Adrenal gland (tissue), 9 donors: ENCODE measurements at regions not wholly inside any gene's neighbourhood (a gene's known extent, or its start where the extent isn't known, plus 50 kb on each side); places are given as distances from the start of the nearest gene placed in this dataset.

Experiments
- DNase-seq, 7 donors: peaks; one replicate each; pipeline ENCODE4 v3.0.0-alpha.2; 2019 to 2020
- H3K27ac ChIP-seq, 5 donors: fragments of 200-600 bp; sonication (generic) in 4 of 5; 1 replicate in 3 of 5; 2 replicates in 2 of 5; pipeline versions ENCODE4 v1.5.1 to v1.8.0; 2016 to 2020; ENCODE audit warnings: mild to moderate bottlenecking in 1 of 5
- H3K27me3 ChIP-seq: fragments of 200-600 bp; 2 replicates; pipeline ENCODE4 v1.8.0; 2021
- H3K36me3 ChIP-seq, 2 donors: fragments of 200-600 bp; replicated peaks in 1 of 2; 1 replicate in 1 of 2; 2 replicates in 1 of 2; pipeline versions ENCODE4 v1.5.1 to v1.8.0; 2018 to 2022
- H3K4me1 ChIP-seq, 2 donors: fragments of 200-600 bp; replicated peaks in 1 of 2; 1 replicate in 1 of 2; 2 replicates in 1 of 2; pipeline versions ENCODE4 v1.5.1 to v1.8.0; 2018 to 2021
- H3K4me3 ChIP-seq, 4 donors: fragments of 200-600 bp; sonication (generic) in 3 of 4; one replicate each; pipeline ENCODE4 v1.5.1; 2016 to 2018
- H3K9me3 ChIP-seq, 3 donors: fragments of 200-600 bp; sonication (generic) in 1 of 3; replicated peaks in 1 of 3; 1 replicate in 2 of 3; 2 replicates in 1 of 3; pipeline versions ENCODE4 v1.5.1 to v1.8.0; 2016 to 2021
- CTCF ChIP-seq, 6 experiments: fragments of 450-650 bp in 4 of 6; fragments of 200-600 bp in 2 of 6; sonication (generic) in 1 of 6; IDR thresholded peaks; 1 replicate in 5 of 6; 2 replicates in 1 of 6; pipeline versions ENCODE4 v1.5.1 to v1.8.0; 2016 to 2021; ENCODE audit warnings: antibody characterized with exemption in 6 of 6, mild to moderate bottlenecking in 2 of 6, moderate library complexity in 1 of 6
- POLR2A ChIP-seq, 2 donors: fragments of 450-650 bp; IDR thresholded peaks; one replicate each; pipeline ENCODE4 v1.6.1; 2017; ENCODE audit warnings: antibody characterized with exemption in 2 of 2, mild to moderate bottlenecking in 2 of 2, moderate library complexity in 1 of 2
- WGBS, 4 donors: extraction: QIAGEN DNeasy Blood & Tissue Kit in 2 of 4; methylation state at CpG; one replicate each; pipeline versions ENCODE4 v1.1.5 to v1.1.7; 2013 to 2017; 5-methylcytosine and 5-hydroxymethylcytosine counted together
- intact Hi-C, 2 donors: fragments of 100-400 bp; cut with DNase I; formaldehyde crosslinking; loops; one replicate each; pipeline versions ENCODE4 v1.14.1 to v1.15.0; 2022 to 2023
- donor health status: healthy with polysubstance abuse.
- donor health status: Bipolar disorder and iron deficiency.
- donor health status: DM: yes; HTN: yes; CAD: no.
- donor health status: DM: no; HTN: no; CAD: no.
- donor health status: DM: no; HTN: no; CAD: no.

GRCh38 chr9:135399000-135399649, 80.5 kb upstream of the PPP1R26 start:
- H3K4me3 ChIP-seq, result no peak overlapping the region
- no peak overlapping the region for H3K27ac ChIP-seq
- H3K36me3 ChIP-seq, result no peaks in the 10 kb centered on the region
- no peaks in the 10 kb centered on the region for H3K9me3 ChIP-seq
- no peak for DNase-seq
- H3K27me3 ChIP-seq, result no peaks in the 10 kb centered on the region
- no peaks in the 10 kb centered on the region for H3K4me1 ChIP-seq
- TF ChIP-seq CTCF (IDR thresholded peaks at IDR 0.05), result no peak
- WGBS, 4 donors, result 71 to 77% (median 72%) methylated on average over 10 to 18 of the region's 18 CpGs
- intact Hi-C loops, result no loop called here

GRCh38 chr9:135400496-135400895, 79.1 kb upstream of the PPP1R26 start:
- no peak for DNase-seq
- no peaks in the 10 kb centered on the region for H3K9me3 ChIP-seq
- no peak overlapping the region for H3K4me3 ChIP-seq
- TF ChIP-seq CTCF (IDR thresholded peaks at IDR 0.05) (no peak), POLR2A (IDR thresholded peaks at IDR 0.05) (no peak)
- intact Hi-C loops, result no loop called here
- WGBS, 4 donors, result 66 to 73% (median 69%) methylated on average over 9 of the region's 9 CpGs
- no peaks in the 10 kb centered on the region for H3K36me3 ChIP-seq
- no peaks in the 10 kb centered on the region for H3K27me3 ChIP-seq
- H3K4me1 ChIP-seq, result no peaks in the 10 kb centered on the region
- no peak overlapping the region for H3K27ac ChIP-seq

- no peak for TF ChIP-seq CTCF (IDR thresholded peaks at IDR 0.05)
- no peak for TF ChIP-seq POLR2A (IDR thresholded peaks at IDR 0.05)
- no peak overlapping the region for H3K4me3 ChIP-seq
- H3K36me3 ChIP-seq, result no peaks in the 10 kb centered on the region
- no peak overlapping the region for H3K27ac ChIP-seq
- DNase-seq, result no peak
- 74 to 88% (median 79%) methylated on average over 6 to 14 of the region's 14 CpGs for WGBS, 4 donors
- H3K27me3 ChIP-seq, result no peaks in the 10 kb centered on the region
- H3K9me3 ChIP-seq, result no peaks in the 10 kb centered on the region
- no peaks in the 10 kb centered on the region for H3K4me1 ChIP-seq
- intact Hi-C loops, result no loop called here
These were observed 78.4 kb upstream of the PPP1R26 start for GRCh38 chr9:135401218-135401617.

GRCh38 chr9:135402048-135402738, 77.4 kb upstream of the PPP1R26 start:
- 79 to 84% (median 80%) methylated on average over 13 to 18 of the region's 18 CpGs for WGBS, 4 donors
- Histone ChIP-seq H3K4me1 (no peaks in the 10 kb centered on the region), H3K4me3 (no peak overlapping the region), H3K36me3 (no peaks in the 10 kb centered on the region), H3K27ac (no peak overlapping the region), H3K9me3 (no peaks in the 10 kb centered on the region), H3K27me3 (no peaks in the 10 kb centered on the region)
- intact Hi-C loops, result no loop called here
- no peak for TF ChIP-seq CTCF (IDR thresholded peaks at IDR 0.05)
- no peak for TF ChIP-seq POLR2A (IDR thresholded peaks at IDR 0.05)
- DNase-seq, result no peak
